ENCODE measurements at regions not wholly inside any gene's neighbourhood (a gene's known extent, or its start where the extent isn't known, plus 50 kb on each side); places are given as distances from the start of the nearest gene placed in this dataset.

DNA sequence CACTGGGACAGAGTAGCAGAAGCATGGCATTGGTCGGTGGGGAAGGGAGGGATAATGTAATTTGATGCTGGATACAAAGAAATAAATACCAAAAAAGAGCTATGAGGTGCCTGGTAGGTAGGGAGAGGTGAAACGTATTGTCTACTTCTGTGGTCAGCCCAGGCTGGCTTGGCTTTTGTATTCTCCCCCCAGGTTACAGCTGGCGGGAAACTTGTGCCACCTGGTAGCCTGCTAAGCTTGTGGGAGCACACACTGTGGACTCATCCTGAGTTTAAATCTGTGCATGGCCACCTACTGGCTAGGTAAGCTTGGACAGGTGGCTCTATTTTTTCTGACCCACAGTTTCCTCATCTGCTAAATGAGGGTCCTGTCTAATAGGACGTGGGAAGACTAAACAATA, 165.2 kb upstream of the E2F8 start:
- no peaks in the 10 kb centered on the region for H3K4me1 ChIP-seq
- intact Hi-C loops (cut with micrococcal nuclease; ENCODE audit: unreplicated experiment) = no loop called here
- no peak overlapping the region for H3K4me3 Mint-ChIP-seq (ENCODE audit: unreplicated experiment)
- ChIA-PET POLR2A (no interaction called here), CTCF (no interaction called here)
- H3K27me3 ChIP-seq (replicated peaks; ENCODE audit: control insufficient read depth, insufficient read depth, low read length) = no peaks in the 10 kb centered on the region
- DNase-seq = no peak
- H3K4me1 Mint-ChIP-seq (ENCODE audit: low read depth, unreplicated experiment) = no peaks in the 10 kb centered on the region
- H3K36me3 Mint-ChIP-seq (ENCODE audit: insufficient read depth, unreplicated experiment) = no peaks in the 10 kb centered on the region
- no peak overlapping the region for H3K27ac Mint-ChIP-seq (ENCODE audit: unreplicated experiment)
- no peaks in the 10 kb centered on the region for H3K9me3 ChIP-seq
- TF ChIP-seq, protein P1, sequence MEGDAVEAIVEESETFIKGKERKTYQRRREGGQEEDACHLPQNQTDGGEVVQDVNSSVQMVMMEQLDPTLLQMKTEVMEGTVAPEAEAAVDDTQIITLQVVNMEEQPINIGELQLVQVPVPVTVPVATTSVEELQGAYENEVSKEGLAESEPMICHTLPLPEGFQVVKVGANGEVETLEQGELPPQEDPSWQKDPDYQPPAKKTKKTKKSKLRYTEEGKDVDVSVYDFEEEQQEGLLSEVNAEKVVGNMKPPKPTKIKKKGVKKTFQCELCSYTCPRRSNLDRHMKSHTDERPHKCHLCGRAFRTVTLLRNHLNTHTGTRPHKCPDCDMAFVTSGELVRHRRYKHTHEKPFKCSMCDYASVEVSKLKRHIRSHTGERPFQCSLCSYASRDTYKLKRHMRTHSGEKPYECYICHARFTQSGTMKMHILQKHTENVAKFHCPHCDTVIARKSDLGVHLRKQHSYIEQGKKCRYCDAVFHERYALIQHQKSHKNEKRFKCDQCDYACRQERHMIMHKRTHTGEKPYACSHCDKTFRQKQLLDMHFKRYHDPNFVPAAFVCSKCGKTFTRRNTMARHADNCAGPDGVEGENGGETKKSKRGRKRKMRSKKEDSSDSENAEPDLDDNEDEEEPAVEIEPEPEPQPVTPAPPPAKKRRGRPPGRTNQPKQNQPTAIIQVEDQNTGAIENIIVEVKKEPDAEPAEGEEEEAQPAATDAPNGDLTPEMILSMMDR (IDR thresholded peaks at IDR 0.05; ENCODE audit: insufficient read depth in 1 of 2, low read depth in 1 of 2, low read length in 1 of 2, severe bottlenecking in 1 of 2, unreplicated experiment in 1 of 2) = peak in 1 of 2 experiments; percentile 9
- no peaks in the 10 kb centered on the region for H3K9me3 Mint-ChIP-seq (ENCODE audit: unreplicated experiment)
- H3K36me3 ChIP-seq (ENCODE audit: control insufficient read depth, insufficient read depth, low read length) = no peaks in the 10 kb centered on the region
- BruUV-seq (replicated peaks) = no TSS peak
- no peak overlapping the region for H3K4me3 ChIP-seq (ENCODE audit: low read depth, low read length)
- no peaks in the 10 kb centered on the region for H3K27me3 Mint-ChIP-seq (ENCODE audit: insufficient read depth, unreplicated experiment)

DNA sequence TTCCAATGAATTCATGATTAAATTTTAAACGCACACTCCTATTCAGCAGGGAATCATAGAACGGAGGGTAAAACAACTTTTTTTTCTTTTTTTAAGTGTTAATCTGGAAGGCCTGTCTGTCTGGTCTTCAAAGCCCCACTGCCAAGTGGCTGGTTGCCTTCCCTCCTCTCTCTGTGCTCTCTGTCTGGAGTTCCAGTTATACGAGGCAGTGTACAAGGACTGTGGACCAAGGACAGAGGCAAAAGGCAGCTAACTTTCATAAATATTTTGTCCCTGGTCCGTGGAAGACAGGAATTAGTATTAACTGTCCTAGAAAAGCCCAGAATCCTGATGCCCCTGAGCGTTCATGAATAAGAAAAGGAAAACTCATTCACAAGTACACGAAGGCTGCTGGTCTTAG, 164.0 kb upstream of the E2F8 start:
- H3K36me3 Mint-ChIP-seq (ENCODE audit: insufficient read depth, unreplicated experiment) = no peaks in the 10 kb centered on the region
- no peaks in the 10 kb centered on the region for H3K9me3 Mint-ChIP-seq (ENCODE audit: unreplicated experiment)
- intact Hi-C loops (cut with micrococcal nuclease; ENCODE audit: unreplicated experiment) = no loop called here
- H3K4me1 Mint-ChIP-seq (ENCODE audit: low read depth, unreplicated experiment) = no peaks in the 10 kb centered on the region
- no peaks in the 10 kb centered on the region for H3K27me3 Mint-ChIP-seq (ENCODE audit: insufficient read depth, unreplicated experiment)
- H3K9me3 ChIP-seq = no peaks in the 10 kb centered on the region
- no TSS peak for BruUV-seq (replicated peaks)
- TF ChIP-seq, protein P1 (IDR thresholded peaks at IDR 0.05; ENCODE audit: insufficient read depth in 1 of 2, low read depth in 1 of 2, low read length in 1 of 2, severe bottlenecking in 1 of 2, unreplicated experiment in 1 of 2) = no peak
- no peak overlapping the region for H3K4me3 Mint-ChIP-seq (ENCODE audit: unreplicated experiment)
- no peak overlapping the region for H3K4me3 ChIP-seq (ENCODE audit: low read depth, low read length)
- no peak overlapping the region for H3K27ac Mint-ChIP-seq (ENCODE audit: unreplicated experiment)
- ChIA-PET CTCF (no interaction called here), POLR2A (no interaction called here)
- H3K27me3 ChIP-seq (replicated peaks; ENCODE audit: control insufficient read depth, insufficient read depth, low read length) = no peaks in the 10 kb centered on the region
- no peak for DNase-seq
- no peaks in the 10 kb centered on the region for H3K4me1 ChIP-seq
- no peaks in the 10 kb centered on the region for H3K36me3 ChIP-seq (ENCODE audit: control insufficient read depth, insufficient read depth, low read length)

DNA sequence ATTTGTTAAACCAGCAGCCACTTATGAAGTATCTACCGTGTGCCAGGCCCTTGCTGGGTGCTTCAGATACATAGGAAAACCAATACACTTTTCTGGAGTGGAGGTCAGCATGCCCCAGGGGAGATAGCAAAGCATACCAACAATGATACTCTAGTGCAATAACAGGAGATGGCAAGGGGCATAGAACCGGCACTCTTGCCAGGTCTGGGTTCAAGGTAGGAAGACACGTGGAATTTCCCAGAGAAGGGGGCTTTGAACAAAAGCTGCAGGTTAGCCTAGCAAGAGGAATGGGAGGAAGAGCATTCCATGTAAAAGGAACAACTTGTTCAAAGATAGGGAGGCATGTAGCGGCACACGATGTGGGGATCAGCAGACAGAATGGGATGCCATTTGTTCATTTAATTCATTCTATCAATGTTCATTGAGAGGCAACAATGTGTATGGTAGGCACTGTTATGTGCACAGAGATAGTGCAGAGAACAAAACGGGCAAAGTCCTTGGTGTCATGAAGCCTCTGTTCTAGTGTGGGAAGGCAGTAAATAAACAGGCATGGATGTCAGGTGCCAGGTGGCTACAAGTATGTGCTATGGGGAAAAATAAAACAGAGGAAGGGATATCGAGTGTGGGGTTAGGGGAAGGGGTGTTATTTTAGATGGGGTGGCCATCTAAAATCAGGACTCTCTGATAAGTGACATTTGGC, 162.6 kb upstream of the E2F8 start:
- no peaks in the 10 kb centered on the region for H3K4me1 ChIP-seq
- H3K9me3 Mint-ChIP-seq (ENCODE audit: unreplicated experiment) = no peaks in the 10 kb centered on the region
- no peaks in the 10 kb centered on the region for H3K27me3 ChIP-seq (replicated peaks; ENCODE audit: control insufficient read depth, insufficient read depth, low read length)
- TF ChIP-seq, protein P1 (IDR thresholded peaks at IDR 0.05; ENCODE audit: insufficient read depth in 1 of 2, low read depth in 1 of 2, low read length in 1 of 2, severe bottlenecking in 1 of 2, unreplicated experiment in 1 of 2) = no peak
- H3K27me3 Mint-ChIP-seq (ENCODE audit: insufficient read depth, unreplicated experiment) = no peaks in the 10 kb centered on the region
- ChIA-PET CTCF (no interaction called here), POLR2A (no interaction called here)
- DNase-seq = no peak
- H3K4me3 Mint-ChIP-seq (ENCODE audit: unreplicated experiment) = no peak overlapping the region
- no peaks in the 10 kb centered on the region for H3K36me3 ChIP-seq (ENCODE audit: control insufficient read depth, insufficient read depth, low read length)
- H3K36me3 Mint-ChIP-seq (ENCODE audit: insufficient read depth, unreplicated experiment) = no peaks in the 10 kb centered on the region
- no peaks in the 10 kb centered on the region for H3K9me3 ChIP-seq
- no TSS peak for BruUV-seq (replicated peaks)
- H3K4me1 Mint-ChIP-seq (ENCODE audit: low read depth, unreplicated experiment) = no peaks in the 10 kb centered on the region
- H3K4me3 ChIP-seq (ENCODE audit: low read depth, low read length) = no peak overlapping the region
- H3K27ac Mint-ChIP-seq (ENCODE audit: unreplicated experiment) = no peak overlapping the region
- intact Hi-C loops (cut with micrococcal nuclease; ENCODE audit: unreplicated experiment) = no loop called here

All from Caco-2 (cell line).